SU-DHL-6 (cell line): ENCODE measurements at regions not wholly inside any gene's neighbourhood (a gene's known extent, or its start where the extent isn't known, plus 50 kb on each side); places are given as distances from the start of the nearest gene placed in this dataset.

Experiments used
- H2AFZ ChIP-seq: fragments of 200-600 bp; sonication (generic); 2 replicates; pipeline ENCODE4 v1.6.1; 2014; ENCODE audit warnings: low read depth, mild to moderate bottlenecking, moderate library complexity, mixed read lengths, antibody characterized with exemption, low read length; ENCODE audit not compliant: severe bottlenecking
- H3F3A ChIP-seq: fragments of 200-600 bp; shearing (Covaris generic); 2 replicates; pipeline ENCODE4 v1.6.0; 2016; ENCODE audit warnings: antibody characterized with exemption, mild to moderate bottlenecking; ENCODE audit not compliant: insufficient read depth
- H3K27ac ChIP-seq: fragments of 200-600 bp; sonication (generic); 2 replicates; pipeline ENCODE4 v1.5.1; 2016; ENCODE audit warnings: low read depth, mild to moderate bottlenecking, low read length, moderate library complexity, mixed read lengths
- H3K27me3 ChIP-seq: fragments of 200-600 bp; sonication (generic), shearing (Covaris generic); 2 replicates; pipeline ENCODE4 v1.6.0; 2014; ENCODE audit warnings: mild to moderate bottlenecking, low read length
- H3K36me3 ChIP-seq: fragments of 200-600 bp; sonication (generic); 2 replicates; pipeline ENCODE4 v1.6.1; 2014; ENCODE audit warnings: mild to moderate bottlenecking, low read length, mixed read lengths
- H3K4me2 ChIP-seq: fragments of 300-600, 200-600 bp; shearing (Covaris generic), sonication (generic); 2 replicates; pipeline ENCODE4 v1.6.0; 2014; ENCODE audit warnings: low read length, low read depth, mild to moderate bottlenecking; ENCODE audit not compliant: poor library complexity, severe bottlenecking
- H3K4me3 ChIP-seq: fragments of 200-600 bp; sonication (generic); 2 replicates; pipeline ENCODE4 v1.5.1; 2014; ENCODE audit warnings: antibody characterized with exemption, low read length, mild to moderate bottlenecking, mixed read lengths; ENCODE audit not compliant: insufficient read depth, poor library complexity, severe bottlenecking
- H3K79me2 ChIP-seq: fragments of 200-600 bp; sonication (generic); 2 replicates; pipeline ENCODE4 v1.6.1; 2014; ENCODE audit warnings: mild to moderate bottlenecking, low read length, moderate library complexity; ENCODE audit not compliant: insufficient read depth
- H3K9ac ChIP-seq: fragments of 200-600 bp; sonication (generic); 2 replicates; pipeline ENCODE4 v1.7.0; 2014; ENCODE audit warnings: mild to moderate bottlenecking, low read length
- H3K9me2 ChIP-seq: fragments of 200-600 bp; sonication (generic); replicated peaks from 2 replicates; pipeline ENCODE4 v1.6.1; 2014; ENCODE audit warnings: low read length; ENCODE audit not compliant: insufficient read depth
- H3K9me3 ChIP-seq: fragments of 200-600 bp; sonication (generic); 2 replicates; pipeline ENCODE4 v1.6.1; 2014; ENCODE audit warnings: low read length, mixed read lengths; ENCODE audit not compliant: insufficient read depth
- H4K20me1 ChIP-seq: fragments of 200-600 bp; sonication (generic); 2 replicates; pipeline ENCODE4 v1.6.1; 2014; ENCODE audit warnings: low read depth, mild to moderate bottlenecking, antibody characterized with exemption, low read length, moderate library complexity, mixed read lengths
- CTCF ChIP-seq: fragments of 200-600 bp; sonication (generic); IDR thresholded peaks from one replicate; pipeline ENCODE4 v1.5.1; 2017; ENCODE audit warnings: antibody characterized with exemption, mild to moderate bottlenecking, low read length, moderate library complexity; ENCODE audit not compliant: insufficient read depth, poor library complexity, severe bottlenecking
- EZH2phosphoT487 ChIP-seq: fragments of 200-600 bp; sonication (generic), shearing (Covaris generic); conservative IDR thresholded peaks from 2 replicates; pipeline ENCODE4 v1.6.1; 2018; ENCODE audit warnings: mild to moderate bottlenecking, antibody characterized with exemption, low read length, moderate library complexity, mixed read lengths

DNA sequence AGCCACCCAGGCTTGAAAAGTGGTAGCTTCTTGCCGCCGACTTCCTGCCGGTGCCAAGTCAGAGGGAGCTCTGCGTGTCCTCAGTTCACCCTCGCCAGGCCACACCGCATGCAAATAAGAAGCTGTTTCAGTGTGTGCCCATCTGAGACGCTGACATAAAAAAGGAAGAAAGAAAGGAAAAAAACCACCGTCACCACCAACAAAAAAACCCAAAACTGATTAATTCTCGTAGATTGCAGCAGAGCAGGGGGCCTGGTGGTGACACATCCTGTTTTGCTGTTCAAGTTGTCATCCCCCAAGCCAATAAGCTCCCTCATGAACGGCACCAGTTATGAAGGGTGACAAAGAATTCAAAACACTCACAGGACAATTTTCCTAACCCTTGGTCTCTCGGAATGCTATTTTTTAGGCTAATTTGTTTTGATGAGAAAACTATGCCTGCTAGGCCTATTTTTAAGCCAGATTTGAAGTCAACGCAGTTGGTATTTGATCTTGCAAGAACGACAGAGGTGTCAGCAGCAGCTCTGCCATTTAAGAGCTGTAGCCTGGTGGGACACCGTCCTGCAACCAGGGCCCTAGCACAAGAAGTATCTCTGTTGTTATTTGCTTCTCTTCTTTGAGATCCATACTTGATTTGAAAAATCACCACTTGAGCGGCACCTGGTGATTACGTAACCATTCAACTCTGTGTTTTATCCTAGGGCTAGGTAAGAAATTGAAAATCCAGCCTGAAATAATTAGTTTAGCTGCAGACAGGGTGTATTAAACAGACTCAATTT is 145.6 kb downstream of the PFKFB3 start:
- no peaks in the 10 kb centered on the region for H3K79me2 ChIP-seq
- H3K4me2 ChIP-seq = peak overlapping the region; percentile 83
- peak overlapping the region; percentile 21 for H2AFZ ChIP-seq
- H3F3A ChIP-seq = peaks cover 20% of the 10 kb centered on the region
- peak overlapping the region; percentile 64 for H3K9ac ChIP-seq
- no peak for TF ChIP-seq EZH2phosphoT487
- no peak for TF ChIP-seq CTCF
- H3K4me3 ChIP-seq = peak overlapping the region; percentile 42
- peak overlapping the region; percentile 96 for H3K27ac ChIP-seq
- H3K9me2 ChIP-seq = no peaks in the 10 kb centered on the region
- no peaks in the 10 kb centered on the region for H3K9me3 ChIP-seq
- H4K20me1 ChIP-seq = no peaks in the 10 kb centered on the region
- H3K36me3 ChIP-seq = no peaks in the 10 kb centered on the region
- no peaks in the 10 kb centered on the region for H3K27me3 ChIP-seq

GRCh38 chr10:6349846-6350535 is 147.3 kb downstream of the PFKFB3 start:
- Histone ChIP-seq H3K27me3 (no peaks in the 10 kb centered on the region), H3K9ac (peak overlapping the region; percentile 60; the same call in 1 of the 2 replicates), H3F3A (peaks cover 23% of the 10 kb centered on the region), H3K9me3 (no peaks in the 10 kb centered on the region), H3K27ac (peak overlapping the region; percentile 96), H3K4me3 (no peak overlapping the region), H3K4me2 (peak overlapping the region; percentile 7), H3K79me2 (no peaks in the 10 kb centered on the region), H3K36me3 (no peaks in the 10 kb centered on the region), H4K20me1 (no peaks in the 10 kb centered on the region), H3K9me2 (no peaks in the 10 kb centered on the region), H2AFZ (peak overlapping the region; percentile 33)
- TF ChIP-seq CTCF (no peak), EZH2phosphoT487 (no peak)

- no peak overlapping the region for H3K27ac ChIP-seq
- no peaks in the 10 kb centered on the region for H3K9me2 ChIP-seq
- peaks cover 23% of the 10 kb centered on the region for H3F3A ChIP-seq
- H2AFZ ChIP-seq = peak overlapping the region; percentile 33
- H3K9ac ChIP-seq = no peak overlapping the region
- H3K9me3 ChIP-seq = no peaks in the 10 kb centered on the region
- no peaks in the 10 kb centered on the region for H3K27me3 ChIP-seq
- H3K36me3 ChIP-seq = no peaks in the 10 kb centered on the region
- TF ChIP-seq CTCF (no peak), EZH2phosphoT487 (no peak)
- H3K4me3 ChIP-seq = no peak overlapping the region
- H3K4me2 ChIP-seq = peak overlapping the region; percentile 7
- H4K20me1 ChIP-seq = no peaks in the 10 kb centered on the region
- no peaks in the 10 kb centered on the region for H3K79me2 ChIP-seq
Observed at GRCh38 chr10:6350609-6351008, 147.9 kb downstream of the PFKFB3 start.
